ENCODE measurements at regions not wholly inside any gene's neighbourhood (a gene's known extent, or its start where the extent isn't known, plus 50 kb on each side); places are given as distances from the start of the nearest gene placed in this dataset.

- H3K4me3 ChIP-seq (ENCODE audit: low read depth, low read length): no peak overlapping the region
- TF ChIP-seq, protein P1, sequence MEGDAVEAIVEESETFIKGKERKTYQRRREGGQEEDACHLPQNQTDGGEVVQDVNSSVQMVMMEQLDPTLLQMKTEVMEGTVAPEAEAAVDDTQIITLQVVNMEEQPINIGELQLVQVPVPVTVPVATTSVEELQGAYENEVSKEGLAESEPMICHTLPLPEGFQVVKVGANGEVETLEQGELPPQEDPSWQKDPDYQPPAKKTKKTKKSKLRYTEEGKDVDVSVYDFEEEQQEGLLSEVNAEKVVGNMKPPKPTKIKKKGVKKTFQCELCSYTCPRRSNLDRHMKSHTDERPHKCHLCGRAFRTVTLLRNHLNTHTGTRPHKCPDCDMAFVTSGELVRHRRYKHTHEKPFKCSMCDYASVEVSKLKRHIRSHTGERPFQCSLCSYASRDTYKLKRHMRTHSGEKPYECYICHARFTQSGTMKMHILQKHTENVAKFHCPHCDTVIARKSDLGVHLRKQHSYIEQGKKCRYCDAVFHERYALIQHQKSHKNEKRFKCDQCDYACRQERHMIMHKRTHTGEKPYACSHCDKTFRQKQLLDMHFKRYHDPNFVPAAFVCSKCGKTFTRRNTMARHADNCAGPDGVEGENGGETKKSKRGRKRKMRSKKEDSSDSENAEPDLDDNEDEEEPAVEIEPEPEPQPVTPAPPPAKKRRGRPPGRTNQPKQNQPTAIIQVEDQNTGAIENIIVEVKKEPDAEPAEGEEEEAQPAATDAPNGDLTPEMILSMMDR (IDR thresholded peaks at IDR 0.05; ENCODE audit: insufficient read depth, low read length, missing control alignments): no peak
- no peak for DNase-seq (ENCODE audit: low read depth, low spot score)
- CTCF ChIA-PET: no interaction called here
- POLR2A ChIA-PET: no interaction called here
Observed at GRCh38 chr16:50455288-50455845, 86.6 kb upstream of the BRD7 start.

DNA sequence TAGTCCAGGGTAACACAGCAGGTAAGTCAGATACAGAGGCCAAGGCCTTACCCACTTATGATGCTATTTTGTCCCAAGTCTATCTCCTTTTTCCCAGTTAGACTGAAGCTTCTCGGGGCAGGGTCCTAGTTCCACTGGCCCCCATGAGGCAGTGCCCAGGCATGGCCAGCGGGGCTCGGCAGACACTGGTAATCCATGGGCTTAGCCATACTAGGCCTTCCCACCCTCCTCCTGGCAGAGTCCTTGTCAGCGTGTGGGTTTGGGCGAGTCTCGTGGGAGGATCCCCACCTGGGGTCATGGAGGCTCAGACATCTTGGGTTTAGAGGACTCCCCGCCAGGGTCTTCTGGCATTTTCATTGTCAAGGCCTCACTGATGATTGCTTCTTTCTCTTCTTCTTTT, 84.7 kb upstream of the BRD7 start:
- POLR2A ChIA-PET: no interaction called here
- TF ChIP-seq, protein P1 (IDR thresholded peaks at IDR 0.05; ENCODE audit: insufficient read depth, low read length, missing control alignments): no peak
- DNase-seq (ENCODE audit: low read depth, low spot score): no peak
- no peak overlapping the region for H3K4me3 ChIP-seq (ENCODE audit: low read depth, low read length)
- CTCF ChIA-PET: no interaction called here

- CTCF ChIA-PET: no interaction called here
- POLR2A ChIA-PET: no interaction called here
Observed at GRCh38 chr16:50451951-50452508, 83.2 kb upstream of the BRD7 start.

GRCh38 chr16:50450957-50451356, 82.2 kb upstream of the BRD7 start:
- H3K4me3 ChIP-seq (ENCODE audit: low read depth, low read length): no peak overlapping the region
- no peak for DNase-seq (ENCODE audit: low read depth, low spot score)
- TF ChIP-seq, protein P1 (IDR thresholded peaks at IDR 0.05; ENCODE audit: insufficient read depth, low read length, missing control alignments): no peak
- ChIA-PET POLR2A (no interaction called here), CTCF (no interaction called here)

More at GRCh38 chr16:50451951-50452508, 83.2 kb upstream of the BRD7 start:
- TF ChIP-seq, protein P1 (IDR thresholded peaks at IDR 0.05; ENCODE audit: insufficient read depth, low read length, missing control alignments): no peak
- no peak overlapping the region for H3K4me3 ChIP-seq (ENCODE audit: low read depth, low read length)
- DNase-seq (ENCODE audit: low read depth, low spot score): no peak

DNA sequence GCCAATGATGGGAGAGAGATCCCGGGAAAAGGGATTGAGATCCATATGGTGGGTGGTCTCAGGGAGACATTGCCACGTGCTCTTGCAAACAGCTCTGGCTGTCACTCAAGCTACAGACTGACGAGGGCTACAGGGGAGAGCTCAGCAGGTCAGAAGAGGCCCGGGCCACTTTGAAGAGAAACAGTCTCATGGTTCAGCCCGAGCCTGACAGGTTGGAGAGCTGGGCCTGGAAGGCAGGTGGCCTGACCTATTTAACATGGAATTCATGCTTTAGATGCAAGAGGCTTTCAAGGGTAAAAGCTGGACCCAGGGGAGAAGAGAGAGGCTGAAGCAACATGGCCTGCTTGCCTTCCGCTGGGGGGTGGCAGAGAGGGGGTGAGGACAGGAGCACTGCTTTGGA, 81.0 kb upstream of the BRD7 start:
- no peak for DNase-seq (ENCODE audit: low read depth, low spot score)
- no peak overlapping the region for H3K4me3 ChIP-seq (ENCODE audit: low read depth, low read length)
- POLR2A ChIA-PET: no interaction called here
- CTCF ChIA-PET: no interaction called here
- TF ChIP-seq, protein P1 (IDR thresholded peaks at IDR 0.05; ENCODE audit: insufficient read depth, low read length, missing control alignments): no peak

GRCh38 chr16:50448981-50449380, 80.2 kb upstream of the BRD7 start:
- POLR2A ChIA-PET: no interaction called here
- CTCF ChIA-PET: no interaction called here
- DNase-seq (ENCODE audit: low read depth, low spot score): no peak
- no peak overlapping the region for H3K4me3 ChIP-seq (ENCODE audit: low read depth, low read length)
- TF ChIP-seq, protein P1 (IDR thresholded peaks at IDR 0.05; ENCODE audit: insufficient read depth, low read length, missing control alignments): no peak
